ENCODE measurements at regions not wholly inside any gene's neighbourhood (a gene's known extent, or its start where the extent isn't known, plus 50 kb on each side); places are given as distances from the start of the nearest gene placed in this dataset.
"Not testable (repeated sequence)": the region's sequence is repeated elsewhere in the genome, so short reads cannot be mapped to it uniquely, and the experiment has no call there.

DNA sequence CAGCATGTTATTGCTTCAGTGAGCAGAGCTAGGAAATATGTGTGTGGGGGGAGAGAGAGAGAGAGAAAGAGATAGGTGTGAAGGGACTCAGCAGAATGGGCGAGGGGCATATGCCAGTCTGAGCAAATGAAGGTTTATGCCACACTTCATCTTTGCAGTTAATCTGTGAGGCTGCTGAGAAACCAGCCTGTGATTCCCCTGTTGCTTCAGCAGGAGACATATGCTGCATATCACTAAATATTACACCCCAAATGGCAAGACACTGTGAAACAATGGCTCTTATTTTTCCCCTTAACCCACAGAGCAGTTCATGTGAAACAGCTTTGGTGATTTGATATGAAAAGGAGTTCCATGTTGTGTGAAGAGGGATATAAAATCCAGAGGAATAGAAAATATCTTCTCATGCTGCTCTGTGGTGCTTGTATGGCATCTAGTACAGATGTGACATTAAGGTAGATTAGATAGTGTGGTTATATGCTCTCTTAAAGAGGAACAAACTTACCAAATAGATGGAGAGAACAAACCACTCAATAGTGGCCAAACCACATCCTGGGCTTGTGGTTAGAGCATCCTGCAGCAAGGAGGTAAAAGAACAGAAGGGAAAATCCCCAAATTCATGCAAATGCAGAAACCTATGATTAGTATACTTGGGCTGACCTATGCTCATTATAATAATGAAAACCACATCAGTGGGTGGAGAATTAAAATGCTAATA is 864.2 kb downstream of the FAM181B start:
- no peak for FAIRE-seq

DNA sequence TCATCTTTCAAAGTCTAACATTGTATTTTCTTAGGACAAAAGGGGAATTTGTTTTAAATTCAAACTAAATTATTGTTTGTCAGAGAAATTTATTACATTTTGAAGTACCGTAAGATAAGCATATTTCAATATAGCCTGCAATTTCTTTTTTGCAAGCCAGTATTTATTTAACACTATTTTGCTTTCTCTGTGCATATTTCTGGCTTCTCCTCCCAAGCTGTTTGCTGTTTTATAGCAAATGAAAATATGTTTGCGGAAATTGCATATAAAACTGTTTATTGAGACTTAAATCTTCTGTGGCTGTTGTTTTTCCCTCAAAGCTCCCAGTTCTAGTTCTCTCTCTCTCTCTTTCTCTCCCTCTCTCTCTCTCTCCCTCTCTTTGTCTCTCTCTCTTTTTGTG is 866.8 kb downstream of the FAM181B start:
- FAIRE-seq = no peak

DNA sequence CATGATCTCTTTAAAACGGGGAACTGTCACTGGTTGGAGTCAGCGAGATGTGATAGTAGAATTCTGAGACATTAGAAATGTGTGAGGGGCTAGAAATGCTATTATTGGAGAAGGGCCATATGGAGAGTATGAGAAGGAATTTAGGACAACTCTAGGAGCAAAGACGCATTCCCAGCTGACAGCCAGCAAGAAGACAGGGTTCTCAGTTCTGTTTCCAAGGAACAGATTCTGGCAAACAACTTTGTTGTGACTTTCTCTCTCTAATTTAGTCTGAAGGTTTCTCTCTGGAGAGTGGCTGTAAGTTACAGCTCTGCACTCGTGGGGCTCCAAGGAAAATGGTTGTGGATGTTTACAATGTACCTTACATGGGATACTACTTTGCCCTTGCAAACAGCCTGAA is 876.3 kb downstream of the FAM181B start:
- FAIRE-seq = no peak

DNA sequence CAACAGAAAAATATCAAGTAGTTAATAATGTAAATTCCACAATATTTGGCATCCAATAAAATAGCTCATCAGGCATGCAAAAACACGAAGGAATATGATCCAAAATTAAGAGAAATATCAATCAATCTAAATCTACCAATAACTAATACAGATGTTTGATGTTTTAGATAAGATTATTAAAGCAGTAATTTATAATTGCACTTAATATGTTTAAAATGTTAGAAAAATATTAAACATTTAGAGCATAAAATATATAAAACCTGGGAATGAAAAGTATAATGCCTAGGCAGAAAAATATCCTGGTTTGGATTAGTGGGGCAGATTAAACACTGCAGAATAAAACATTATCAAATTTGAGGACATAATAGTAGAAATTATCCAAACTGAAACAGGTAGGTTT is 879.9 kb downstream of the FAM181B start:
- no peak for FAIRE-seq

DNA sequence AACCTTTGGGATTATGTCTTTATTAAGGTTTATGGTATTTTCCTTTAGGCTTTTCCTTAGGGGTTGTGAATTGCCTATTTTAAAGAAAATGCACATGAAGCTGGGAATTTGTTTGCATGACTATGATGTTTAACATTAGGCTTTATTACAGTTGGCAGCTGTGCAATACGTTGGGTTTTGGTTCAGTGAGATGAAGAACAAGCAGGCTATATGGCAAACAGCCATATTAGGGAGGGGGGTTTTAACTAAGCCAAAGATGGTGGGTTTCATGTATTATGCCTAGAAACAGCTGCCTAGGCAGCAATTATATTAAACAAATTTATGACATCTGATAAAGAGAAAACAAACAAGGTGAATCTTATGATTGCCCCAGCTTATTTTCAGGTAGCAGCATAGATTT is 880.8 kb downstream of the FAM181B start:
- FAIRE-seq = no peak

DNA sequence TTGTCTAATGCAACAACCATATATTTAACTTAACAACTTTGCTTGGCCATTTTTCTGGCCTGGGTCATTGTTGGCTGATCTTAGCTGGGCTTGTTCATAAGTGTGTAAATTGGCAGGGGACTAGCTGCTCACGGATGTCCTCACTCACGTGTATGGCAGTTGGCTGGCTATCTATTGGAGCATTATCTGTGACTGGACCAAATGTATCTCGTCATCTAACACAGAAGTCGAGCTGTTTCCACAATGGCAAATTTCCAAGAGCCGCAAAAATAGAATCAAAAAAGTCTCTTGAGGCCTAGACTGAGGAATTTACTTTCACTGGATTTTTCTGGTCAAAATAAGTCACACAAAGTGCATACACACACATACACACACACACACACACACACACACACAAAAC is 893.3 kb downstream of the FAM181B start:
- no peak for FAIRE-seq

DNA sequence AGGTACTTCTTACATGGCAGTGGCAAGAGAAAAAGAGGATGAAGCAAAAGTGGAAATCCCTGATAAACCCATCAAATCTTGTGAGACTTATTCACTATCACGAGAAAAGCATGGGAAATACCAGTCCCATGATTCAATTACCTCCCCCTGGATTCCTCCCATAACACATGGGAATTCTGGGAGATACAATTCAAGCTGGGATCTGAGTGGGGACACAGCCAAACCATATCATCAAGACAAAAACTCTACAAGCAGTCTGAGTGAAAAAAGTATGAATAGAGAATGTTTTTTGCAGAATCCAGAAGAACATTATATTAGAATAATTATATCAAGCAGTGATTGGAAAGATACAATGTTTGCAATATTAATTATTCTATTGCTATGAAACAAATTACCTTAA is 893.7 kb downstream of the FAM181B start:
- no peak for FAIRE-seq

DNA sequence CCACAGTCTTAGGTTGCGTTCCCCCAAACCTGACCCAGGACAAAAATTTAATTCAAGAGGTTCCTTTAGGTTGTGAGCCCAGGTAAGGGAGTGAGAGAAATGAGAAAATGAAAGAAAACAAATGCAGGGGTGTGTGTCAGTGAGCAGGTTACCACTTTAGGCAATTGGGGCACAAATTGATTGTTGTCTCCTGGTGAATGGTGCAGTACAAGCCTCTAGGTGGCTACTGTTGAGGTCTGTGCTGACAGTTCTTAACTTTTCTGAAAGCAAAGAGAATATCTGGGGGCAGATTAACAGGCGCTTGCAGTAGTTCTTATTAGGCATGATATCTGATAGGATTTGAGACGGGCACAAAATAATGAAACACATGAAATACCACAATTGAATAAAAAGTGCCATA is 894.6 kb downstream of the FAM181B start:
- no peak for FAIRE-seq

DNA sequence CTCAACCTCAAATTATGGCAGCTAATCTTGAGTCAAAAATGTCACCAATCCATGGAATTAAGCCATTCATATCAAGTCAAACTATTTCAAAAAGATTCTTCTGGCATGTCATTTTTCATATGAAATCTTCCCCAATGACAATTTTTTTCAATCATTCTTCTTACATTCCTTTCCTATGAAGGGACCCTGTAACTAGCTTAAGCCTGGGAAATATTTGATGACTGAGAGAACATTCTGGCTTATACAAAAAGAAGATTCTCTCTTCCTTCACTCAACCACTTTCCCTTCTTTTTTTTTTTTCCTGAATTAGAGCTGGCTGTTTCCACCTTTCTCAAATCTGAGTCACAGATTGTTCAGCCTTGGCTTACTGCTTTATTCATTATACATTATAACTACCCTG is 903.7 kb downstream of the FAM181B start:
- no peak for FAIRE-seq

DNA sequence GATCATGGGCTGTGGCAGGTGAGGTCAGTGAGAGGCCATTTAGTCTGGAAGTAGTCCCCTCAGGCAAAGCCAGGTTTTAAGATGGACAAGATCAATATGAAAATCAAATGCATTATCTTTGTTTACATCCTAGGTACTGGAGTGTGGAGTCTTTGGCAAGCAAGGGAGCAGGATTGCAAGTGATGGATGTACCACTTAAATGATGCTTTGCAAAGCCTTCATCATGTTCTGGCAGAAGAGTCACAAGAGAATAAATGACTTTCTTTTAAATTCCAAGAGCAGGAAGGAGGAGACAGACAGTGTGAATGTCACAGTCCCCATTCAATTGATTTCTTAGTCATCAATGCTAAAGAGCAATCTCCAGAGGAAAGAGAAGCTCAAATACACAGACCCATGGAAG is 908.3 kb downstream of the FAM181B start:
- FAIRE-seq = no peak

DNA sequence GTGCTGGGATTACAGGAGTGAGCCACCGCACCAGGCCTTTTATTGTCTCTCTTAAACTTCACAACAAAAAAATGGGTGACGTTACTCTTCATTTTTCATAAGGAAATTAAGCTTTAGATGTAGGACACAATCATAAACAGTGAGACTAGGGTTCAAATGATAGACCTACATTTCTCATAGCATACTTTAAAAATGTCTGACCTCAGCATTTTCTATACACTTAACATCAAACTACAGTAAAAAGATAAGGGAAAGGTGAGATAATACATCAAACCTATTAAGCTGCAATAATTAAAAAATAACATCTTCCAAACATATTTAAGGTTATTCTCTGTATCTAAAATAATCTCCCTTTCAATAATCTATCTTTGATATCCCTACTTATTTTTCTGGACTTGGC is 914.2 kb downstream of the FAM181B start:
- FAIRE-seq = no peak

DNA sequence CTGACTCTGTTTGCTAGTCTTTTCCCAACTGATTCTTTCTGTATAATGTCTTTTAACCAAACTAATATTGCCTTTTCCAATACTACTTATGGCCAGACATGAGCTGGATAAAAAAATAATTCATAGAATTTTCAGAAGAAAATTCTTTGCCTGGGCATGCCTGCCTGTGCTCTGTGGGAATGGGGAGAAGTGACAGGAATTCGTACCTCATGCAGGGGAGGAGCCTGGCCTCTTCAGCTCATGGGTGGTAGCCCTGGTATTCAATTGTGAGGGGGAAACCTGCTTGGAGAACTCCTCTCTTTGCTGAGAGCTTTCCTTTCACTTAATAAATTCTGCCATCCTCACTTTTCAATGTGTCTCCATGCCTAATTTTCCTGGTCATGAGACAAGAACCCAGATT is 928.8 kb downstream of the FAM181B start:
- no peak for FAIRE-seq

DNA sequence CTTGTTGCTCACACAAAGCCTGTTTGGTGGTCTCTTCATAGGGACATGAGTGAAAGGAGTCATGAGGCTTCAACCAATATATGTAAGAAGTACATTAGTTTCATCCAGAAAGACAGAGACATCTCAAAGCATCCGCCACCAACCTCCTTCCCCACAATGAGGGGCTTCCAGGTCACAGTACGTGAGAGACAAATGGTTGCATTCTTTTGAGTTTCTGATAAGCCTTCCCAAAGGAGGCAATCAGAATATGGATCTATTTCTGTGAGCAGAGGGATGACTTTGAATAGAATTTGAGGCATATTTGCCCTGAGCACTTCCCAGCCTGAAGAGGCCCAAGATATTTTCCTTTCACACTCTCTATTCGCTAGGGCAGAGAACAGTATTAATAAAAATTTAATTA is 931.1 kb downstream of the FAM181B start:
- no peak for FAIRE-seq

DNA sequence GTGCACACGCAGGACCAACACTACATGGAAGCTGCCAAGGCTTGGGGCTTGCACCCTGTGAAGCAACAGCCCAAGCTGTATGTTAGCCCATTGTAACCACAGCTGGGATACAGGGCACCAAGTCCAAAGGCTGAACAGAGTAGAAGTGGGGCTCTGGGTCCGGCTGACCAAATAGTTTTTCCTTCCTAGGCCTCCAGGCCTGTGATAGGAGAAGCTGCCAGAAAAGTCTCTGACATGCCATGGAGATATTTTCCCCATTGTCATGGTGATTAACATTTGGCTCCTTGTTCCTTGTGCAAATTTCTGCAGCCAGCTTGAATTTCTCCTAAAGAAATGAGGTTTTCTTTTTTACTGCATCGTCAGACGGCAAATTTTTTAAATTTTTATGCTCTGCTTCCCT is 941.2 kb downstream of the FAM181B start:
- FAIRE-seq = no peak

DNA sequence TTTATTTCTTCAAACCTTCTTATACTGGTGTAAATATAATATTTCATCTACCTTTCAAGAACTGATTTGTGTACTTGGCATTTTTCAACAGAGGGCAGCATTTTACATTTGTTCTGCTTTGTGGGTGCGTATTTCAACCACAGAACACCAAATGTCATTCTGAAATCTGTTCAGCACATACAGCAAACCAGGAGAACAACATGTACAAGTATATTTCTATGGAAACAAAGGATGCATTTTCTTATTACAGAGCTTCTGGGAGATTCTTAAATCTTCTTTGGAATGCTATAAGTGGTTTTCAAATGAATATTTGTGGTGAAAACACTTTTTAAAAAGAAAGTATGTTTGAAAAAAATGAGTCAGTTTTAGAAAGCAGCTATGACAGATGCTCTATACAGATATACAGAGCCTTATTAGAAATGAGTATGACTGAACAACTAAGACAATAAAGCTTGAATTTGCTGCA is 946.0 kb downstream of the FAM181B start:
- peak; percentile 67 for FAIRE-seq

DNA sequence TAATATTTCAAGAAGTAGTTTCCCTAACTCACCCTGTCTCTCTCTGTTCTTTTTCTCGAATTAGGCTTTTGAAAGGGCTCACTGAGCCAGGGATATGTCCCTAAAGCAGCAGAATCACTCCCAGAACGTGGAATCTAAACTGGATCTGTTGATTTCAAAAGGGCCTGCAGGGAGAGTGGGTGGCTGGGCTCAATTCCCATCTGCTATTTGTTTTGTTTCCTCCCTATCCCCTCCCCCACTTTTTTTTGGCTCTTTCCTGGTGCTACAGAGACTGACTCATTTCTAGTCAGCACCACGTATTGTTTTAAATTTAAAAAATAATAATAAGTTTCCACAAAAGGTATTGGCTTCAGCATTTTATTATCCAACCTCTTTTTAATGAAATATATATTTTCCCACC is 961.5 kb downstream of the FAM181B start:
- FAIRE-seq = no peak

DNA sequence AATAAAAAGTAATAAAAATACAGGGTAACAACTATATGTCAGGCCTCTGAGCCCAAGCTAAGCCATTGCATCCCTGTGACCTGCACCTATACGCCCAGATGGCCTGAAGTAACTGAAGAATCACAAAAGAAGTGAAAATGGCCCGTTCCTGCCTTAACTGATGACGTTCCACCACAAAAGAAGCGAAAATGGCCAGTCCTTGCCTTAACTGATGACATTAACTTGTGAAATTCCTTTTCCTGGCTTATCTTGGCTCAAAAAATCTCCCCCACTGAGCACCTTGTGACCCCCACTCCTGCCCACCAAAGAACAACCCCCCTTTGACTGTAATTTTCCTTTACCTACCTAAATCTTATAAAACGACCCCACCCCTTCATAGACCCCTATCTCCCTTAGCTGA is 963.8 kb downstream of the FAM181B start:
- FAIRE-seq = not testable (repeated sequence)

DNA sequence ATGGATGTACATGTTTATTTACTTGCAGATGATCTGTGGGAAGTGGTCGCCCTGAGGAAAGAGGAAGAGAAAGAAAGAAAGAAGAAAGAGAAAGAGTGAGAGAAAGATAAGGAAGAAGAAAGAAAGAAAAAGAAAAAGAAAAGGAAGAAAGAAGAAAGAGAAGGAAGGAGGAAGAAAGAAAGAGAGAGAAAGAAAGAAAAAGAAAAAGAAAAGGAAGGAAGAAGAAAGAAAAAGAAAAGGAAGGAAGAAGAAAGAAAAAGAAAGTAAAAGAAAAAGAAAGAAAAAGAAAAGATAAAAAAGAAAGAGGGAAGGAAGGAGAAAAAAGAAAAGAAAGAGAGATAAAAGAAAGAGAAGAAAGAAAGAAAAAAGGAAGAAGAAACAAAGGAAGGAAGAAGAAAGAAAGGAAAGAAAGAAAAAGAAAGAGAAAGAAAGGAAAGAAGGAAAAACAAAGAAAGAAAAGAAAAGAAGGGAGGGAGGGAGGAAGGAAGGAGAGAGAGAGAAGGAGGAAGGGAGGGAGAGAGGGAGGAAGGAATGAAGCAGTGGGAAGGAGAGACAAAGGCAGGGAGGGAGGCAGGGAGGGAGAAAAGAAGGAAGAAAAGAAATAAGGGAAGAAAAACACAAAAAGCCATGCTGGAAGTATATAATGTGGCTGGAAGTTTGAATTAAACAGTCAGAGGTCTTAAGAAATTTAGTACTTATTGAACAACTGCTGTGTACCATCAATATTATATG is 976.6 kb downstream of the FAM181B start:
- no peak for FAIRE-seq

DNA sequence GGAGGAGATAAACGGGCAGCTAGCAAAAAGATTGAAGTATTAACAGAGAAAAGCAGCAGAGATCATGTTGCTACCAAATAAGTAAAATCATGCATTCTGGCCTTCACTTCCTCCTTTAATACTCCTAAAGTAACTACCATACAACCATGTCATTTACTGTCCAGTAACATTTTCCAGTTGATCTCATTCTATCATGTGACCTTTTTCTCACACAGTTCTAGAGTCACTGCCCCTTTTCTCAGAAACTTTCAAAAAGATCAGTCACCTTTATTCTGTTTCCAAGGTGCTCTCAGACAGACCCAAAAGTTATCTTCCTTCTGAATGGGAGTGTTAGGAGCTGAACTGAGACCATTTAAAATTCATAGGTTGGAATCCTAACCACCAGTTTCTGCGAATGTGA is 984.4 kb downstream of the FAM181B start:
- FAIRE-seq = no peak

DNA sequence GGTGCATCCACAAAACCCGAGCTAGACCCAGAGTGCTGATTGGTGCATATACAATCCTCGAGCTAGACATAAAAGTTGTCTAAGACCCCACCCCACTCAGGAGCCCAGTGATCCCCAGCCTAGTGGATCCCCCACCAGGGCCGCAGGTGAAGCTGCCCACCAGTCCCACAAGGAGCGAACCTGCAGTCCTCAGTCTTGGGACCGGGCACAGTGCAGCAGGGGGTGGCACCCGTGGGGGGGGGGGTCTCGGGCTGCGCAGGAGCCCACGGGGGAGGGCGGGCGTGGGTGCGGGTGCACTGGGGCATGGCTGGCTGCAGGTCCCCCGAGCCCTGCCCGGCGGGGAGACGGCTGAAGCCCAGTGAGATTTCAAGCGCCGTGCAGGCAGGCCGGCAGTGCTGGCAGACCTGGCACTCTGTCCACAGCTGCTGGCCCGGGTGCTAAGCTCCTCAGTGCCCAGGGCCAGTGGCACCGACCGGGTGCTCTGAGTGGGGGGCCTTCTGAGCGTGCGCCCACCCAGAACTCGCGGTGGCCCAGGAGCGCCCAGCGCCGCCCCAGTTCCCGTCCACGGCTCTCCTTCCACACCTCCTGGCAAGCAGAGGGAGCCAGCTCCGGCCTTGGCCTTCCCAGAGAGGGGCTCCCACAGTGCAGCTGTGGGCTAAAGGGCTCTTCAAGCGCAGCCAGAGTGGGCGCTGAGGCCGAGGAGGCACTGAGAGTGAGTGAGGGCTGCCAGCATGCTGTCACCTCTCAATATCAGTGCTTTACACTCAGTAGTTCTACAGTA is 989.1 kb downstream of the FAM181B start:
- FAIRE-seq = no peak

DNA sequence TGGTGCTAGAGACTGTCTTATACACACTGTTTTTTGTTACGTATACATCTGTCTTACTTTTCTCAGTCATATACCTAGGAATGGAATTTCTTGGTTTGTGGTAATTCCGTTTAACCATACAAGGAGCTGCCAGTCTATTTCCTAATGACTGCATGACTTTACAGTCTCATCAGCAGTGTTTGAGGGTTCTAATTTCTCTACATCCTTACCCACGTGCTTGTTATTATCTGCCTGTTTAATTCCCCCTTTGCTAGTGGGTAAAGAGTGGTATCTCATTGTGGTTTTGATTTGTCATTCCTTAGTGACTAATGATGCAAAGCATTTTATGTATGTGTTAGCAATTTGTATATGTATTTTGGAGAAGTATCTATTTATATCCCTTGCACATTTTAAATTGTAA is 1008.0 kb downstream of the FAM181B start:
- FAIRE-seq = no peak

DNA sequence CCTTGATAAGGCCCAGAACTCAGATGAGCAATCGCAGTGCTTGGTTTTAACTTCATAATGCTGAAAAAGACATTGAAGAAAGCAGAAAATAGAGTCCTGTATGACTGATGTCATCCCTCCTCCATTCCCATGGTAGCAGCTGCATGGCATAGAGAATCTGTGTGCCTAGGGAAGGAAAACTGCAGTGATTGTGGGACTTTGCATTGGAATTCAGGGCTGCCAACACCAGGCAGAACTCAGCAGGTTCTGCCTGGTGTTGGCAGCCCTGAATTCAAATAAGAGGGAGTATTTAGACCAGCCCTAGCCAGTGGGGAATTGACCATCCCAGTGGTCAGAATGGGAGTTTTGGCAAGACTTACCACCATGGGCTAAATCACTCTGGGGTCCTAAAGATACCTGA is 1016.0 kb downstream of the FAM181B start:
- no peak for FAIRE-seq

DNA sequence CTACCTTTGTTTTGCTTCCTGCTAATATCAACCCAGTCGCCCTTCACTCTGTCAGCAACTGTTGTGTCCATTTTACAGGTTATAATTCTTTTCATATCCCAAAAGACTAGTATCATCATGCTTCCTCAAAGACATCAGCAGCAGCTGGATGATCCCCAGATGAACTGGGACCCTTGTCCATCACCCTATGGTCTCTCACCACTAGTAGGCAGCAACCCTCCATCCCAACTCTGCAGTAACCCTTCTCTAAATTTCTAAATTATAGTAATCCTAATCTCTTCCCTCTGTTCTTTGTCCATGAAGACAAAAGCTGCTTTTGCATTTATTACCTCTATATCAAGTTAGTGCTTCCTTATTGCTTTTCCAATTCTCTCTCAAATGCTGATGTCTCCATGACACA is 1025.8 kb downstream of the FAM181B start:
- FAIRE-seq = no peak

DNA sequence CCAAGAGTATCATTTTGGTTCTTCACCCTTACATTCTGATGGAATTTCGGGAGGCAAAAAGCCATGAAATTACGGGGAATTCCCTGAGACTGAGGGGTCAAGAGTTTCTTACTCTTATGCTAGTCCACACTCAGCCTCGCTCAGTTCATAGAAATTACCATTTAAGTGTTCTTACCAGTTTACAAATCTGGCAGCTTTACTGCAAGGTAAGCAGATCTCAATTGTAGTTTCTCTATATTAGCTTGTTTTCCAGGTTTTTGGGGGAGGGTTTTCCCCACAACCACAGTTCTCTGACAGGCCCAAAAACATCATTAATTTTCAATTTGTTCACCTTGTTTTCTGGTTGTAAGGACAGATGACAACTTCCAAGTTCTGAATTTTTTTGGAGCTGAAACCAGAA is 1028.4 kb downstream of the FAM181B start:
- FAIRE-seq = no peak
